GM23338 (cell line): ENCODE measurements at regions not wholly inside any gene's neighbourhood (a gene's known extent, or its start where the extent isn't known, plus 50 kb on each side); places are given as distances from the start of the nearest gene placed in this dataset.
"Not testable (repeated sequence)": the region's sequence is repeated elsewhere in the genome, so short reads cannot be mapped to it uniquely, and the experiment has no call there.

Experiments used
- ATAC-seq: fragments of 200-7000 bp; cut with Tn5 transposase; 3 replicates; pipeline ENCODE4 v1.9.1; 2020
- DNase-seq: peaks from one replicate; pipeline ENCODE4 v3.0.0-alpha.2; 2015; ENCODE audit warnings: low spot score
- H2AFZ ChIP-seq: fragments of 200-600 bp; sonication (generic); 2 replicates; pipeline ENCODE4 v1.8.0; 2016; ENCODE audit warnings: antibody characterized with exemption, mild to moderate bottlenecking, moderate library complexity
- H3F3A ChIP-seq: fragments of 200-600 bp; sonication (generic); replicated peaks from 2 replicates; pipeline ENCODE4 v1.8.0; 2017; ENCODE audit warnings: antibody characterized with exemption, mixed run types, low read depth
- H3K27ac ChIP-seq: fragments of 200-600 bp; sonication (generic); 2 replicates; pipeline ENCODE4 v1.6.1; 2016; ENCODE audit warnings: low read depth
- H3K27me3 ChIP-seq: fragments of 200-600 bp; sonication (generic); 2 replicates; pipeline ENCODE4 v1.8.0; 2016; ENCODE audit warnings: mild to moderate bottlenecking, mixed run types, moderate library complexity; ENCODE audit not compliant: insufficient read depth
- H3K36me3 ChIP-seq: fragments of 200-600 bp; sonication (generic); 2 replicates; pipeline ENCODE4 v1.8.0; 2016; ENCODE audit warnings: mild to moderate bottlenecking; ENCODE audit not compliant: insufficient read depth
- H3K4me1 ChIP-seq: fragments of 200-600 bp; sonication (generic); 2 replicates; pipeline ENCODE4 v1.8.0; 2016; ENCODE audit warnings: mild to moderate bottlenecking, moderate library complexity; ENCODE audit not compliant: insufficient read depth
- H3K4me2 ChIP-seq: fragments of 200-600 bp; sonication (generic); 2 replicates; pipeline ENCODE4 v1.7.1; 2017; ENCODE audit warnings: mixed run types
- H3K4me3 ChIP-seq: fragments of 200-600 bp; sonication (generic); 2 replicates; pipeline ENCODE4 v1.6.1; 2016; ENCODE audit warnings: mixed run types
- H3K79me2 ChIP-seq: fragments of 200-600 bp; sonication (generic); replicated peaks from 2 replicates; pipeline ENCODE4 v1.8.0; 2017; ENCODE audit warnings: mild to moderate bottlenecking; ENCODE audit not compliant: insufficient read depth
- H3K9me2 ChIP-seq: fragments of 200-600 bp; sonication (generic); 2 replicates; pipeline ENCODE4 v1.8.0; 2017; ENCODE audit not compliant: insufficient read depth
- H4K20me1 ChIP-seq: fragments of 200-600 bp; sonication (generic); replicated peaks from 2 replicates; pipeline ENCODE4 v1.8.0; 2017; ENCODE audit warnings: mild to moderate bottlenecking; ENCODE audit not compliant: insufficient read depth
- H3K27ac Mint-ChIP-seq: 2 replicates; pipeline ENCODE4 v1.8.0; 2020; ENCODE audit warnings: inconsistent platforms, mild to moderate bottlenecking, moderate library complexity, mixed read lengths
- H3K27me3 Mint-ChIP-seq: 3 replicates; pipeline ENCODE4 v1.8.0; 2022; ENCODE audit warnings: low read depth, mild to moderate bottlenecking, moderate library complexity, mixed read lengths, inconsistent platforms; ENCODE audit not compliant: insufficient read depth, poor library complexity
- H3K36me3 Mint-ChIP-seq: 3 replicates; pipeline ENCODE4 v1.8.0; 2021; ENCODE audit warnings: low read depth, mild to moderate bottlenecking, inconsistent platforms, moderate library complexity, mixed read lengths
- H3K4me1 Mint-ChIP-seq: 3 replicates; pipeline ENCODE4 v1.8.0; 2020; ENCODE audit warnings: mild to moderate bottlenecking, inconsistent platforms, mixed read lengths
- H3K4me3 Mint-ChIP-seq: 3 replicates; pipeline ENCODE4 v1.8.0; 2021; ENCODE audit warnings: moderate library complexity, mild to moderate bottlenecking, inconsistent platforms, mixed read lengths
- H3K9me3 Mint-ChIP-seq: 3 replicates; pipeline ENCODE4 v1.8.0; 2020; ENCODE audit warnings: moderate library complexity, mild to moderate bottlenecking, inconsistent platforms, mixed read lengths
- CREB1 ChIP-seq: fragments of 250-450 bp; sonication (Bioruptor Pico); IDR thresholded peaks from 2 replicates; pipeline ENCODE4 v1.5.0; 2020; ENCODE audit warnings: low read depth, mild to moderate bottlenecking, moderate library complexity
- EZH2 ChIP-seq: fragments of 200-600 bp; sonication (generic); IDR thresholded peaks from one replicate; pipeline ENCODE4 v1.8.0; 2017; ENCODE audit warnings: antibody characterized with exemption, mild to moderate bottlenecking, low read depth; ENCODE audit not compliant: unreplicated experiment
- EZH2phosphoT487 ChIP-seq: fragments of 200-600 bp; sonication (generic); IDR thresholded peaks from one replicate; pipeline ENCODE4 v1.8.1; 2018; ENCODE audit warnings: antibody characterized with exemption; ENCODE audit not compliant: unreplicated experiment
- JUNB ChIP-seq: IDR thresholded peaks from one replicate; pipeline ENCODE4 v1.6.1; 2016; ENCODE audit warnings: antibody characterized with exemption; ENCODE audit not compliant: unreplicated experiment
- NANOG ChIP-seq: IDR thresholded peaks from 2 replicates; pipeline ENCODE4 v1.6.1; 2016; ENCODE audit warnings: antibody characterized with exemption, borderline replicate concordance
- STAT1 ChIP-seq: IDR thresholded peaks from one replicate; pipeline ENCODE4 v1.6.1; 2016; ENCODE audit warnings: antibody characterized with exemption; ENCODE audit not compliant: unreplicated experiment
- ZNF331 ChIP-seq: fragments of 250-450 bp; sonication (Bioruptor Pico); IDR thresholded peaks from 2 replicates; pipeline ENCODE4 v1.5.0; 2020; ENCODE audit warnings: low read depth, mild to moderate bottlenecking, moderate library complexity
- TF ChIP-seq, protein P1 (sequence below): IDR thresholded peaks from 2 replicates; pipeline ENCODE4 v1.6.1; 2016; ENCODE audit warnings: antibody characterized with exemption
- TF ChIP-seq, protein P2 (sequence below): fragments of 250-450 bp; sonication (Bioruptor Pico); IDR thresholded peaks from 2 replicates; pipeline ENCODE4 v1.5.0; 2020; ENCODE audit warnings: mild to moderate bottlenecking, moderate library complexity
- TF ChIP-seq, protein P3 (sequence below), 2 experiments: fragments of 200-600 bp in 1 of 2; sonication (generic) in 1 of 2; conservative IDR thresholded peaks; 2 replicates each; pipeline versions ENCODE4 v1.5.1 to v1.6.1; 2016 to 2017; ENCODE audit warnings: antibody characterized with exemption in 2 of 2, low read depth in 2 of 2, mild to moderate bottlenecking in 2 of 2, moderate library complexity in 1 of 2

DNA sequence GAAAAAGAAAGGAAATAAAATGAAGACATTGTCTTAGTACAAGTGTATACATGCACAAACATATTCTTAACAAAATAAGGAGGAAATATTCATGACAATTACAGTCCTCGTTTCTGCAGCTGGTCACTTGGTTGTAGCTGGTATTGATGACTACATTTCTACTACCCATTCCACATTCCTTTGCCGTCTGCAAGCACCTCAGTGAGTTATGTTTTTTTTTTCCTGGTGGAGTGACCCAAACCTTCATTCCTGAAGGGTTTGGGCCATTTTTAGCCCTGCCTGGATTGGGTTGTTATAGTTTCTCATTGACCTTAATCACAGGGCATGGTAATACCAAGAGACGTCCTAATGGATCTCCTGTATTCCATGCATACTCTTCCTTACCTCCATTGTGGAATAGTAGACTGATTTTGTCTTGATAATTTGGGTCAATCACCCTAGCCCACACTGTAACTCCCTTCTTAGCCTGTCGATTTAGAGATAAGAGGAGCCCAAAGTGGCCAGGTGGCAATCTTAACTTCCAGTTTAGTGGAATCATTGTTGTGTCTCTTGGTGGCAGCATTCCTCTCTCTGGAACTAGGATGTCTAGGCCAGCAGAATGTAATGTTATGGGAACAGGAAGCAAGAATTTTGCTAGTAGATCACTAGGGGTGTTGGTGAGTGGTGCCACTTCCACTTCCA, 86.4 kb upstream of the LCORL start:
- not testable (repeated sequence) for H3K4me3 ChIP-seq, H3K79me2 ChIP-seq, H4K20me1 ChIP-seq, H3K36me3 Mint-ChIP-seq, H3K4me3 Mint-ChIP-seq, ATAC-seq, H2AFZ ChIP-seq, H3F3A ChIP-seq, H3K4me1 Mint-ChIP-seq, H3K4me2 ChIP-seq, H3K36me3 ChIP-seq, H3K9me2 ChIP-seq, H3K9me3 Mint-ChIP-seq, H3K27me3 Mint-ChIP-seq, H3K27ac ChIP-seq, H3K27me3 ChIP-seq, H3K4me1 ChIP-seq, DNase-seq, H3K27ac Mint-ChIP-seq

DNA sequence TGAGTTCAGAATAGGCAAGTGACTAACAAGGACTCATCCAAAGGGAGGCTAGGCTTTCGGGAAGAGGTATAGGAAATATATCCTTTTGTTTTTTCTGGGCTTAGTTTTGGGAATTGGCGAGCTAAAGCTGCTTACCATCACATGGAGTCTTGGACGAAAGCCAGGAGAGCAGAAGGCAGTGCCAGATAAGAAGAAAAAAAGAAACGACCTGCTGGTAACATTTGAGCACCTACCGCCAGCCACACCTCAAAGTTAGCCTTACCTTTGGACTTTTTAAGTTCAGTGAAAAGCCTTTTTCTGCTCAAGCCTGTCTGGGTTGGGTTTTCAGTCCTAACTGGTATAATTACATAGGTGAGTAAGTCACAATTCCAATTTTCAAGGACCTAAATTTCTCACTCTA, 85.1 kb upstream of the LCORL start:
- no peaks in the 10 kb centered on the region for H3K4me1 ChIP-seq
- DNase-seq: no peak
- H3K27ac ChIP-seq: no peak overlapping the region
- no peak overlapping the region for H3K4me2 ChIP-seq
- H4K20me1 ChIP-seq: no peaks in the 10 kb centered on the region
- Mint-ChIP-seq H3K27me3 (no peaks in the 10 kb centered on the region), H3K4me1 (no peaks in the 10 kb centered on the region), H3K27ac (no peak overlapping the region), H3K9me3 (no peaks in the 10 kb centered on the region), H3K4me3 (no peak overlapping the region), H3K36me3 (no peaks in the 10 kb centered on the region)
- H3K36me3 ChIP-seq: no peaks in the 10 kb centered on the region
- no peak overlapping the region for H2AFZ ChIP-seq
- H3K9me2 ChIP-seq: 0 out of 2 replicates have a peak, but pooled peaks cover 7% of the 10 kb centered on the region
- ATAC-seq: no peak
- no peaks in the 10 kb centered on the region for H3K27me3 ChIP-seq
- TF ChIP-seq, protein P1, sequence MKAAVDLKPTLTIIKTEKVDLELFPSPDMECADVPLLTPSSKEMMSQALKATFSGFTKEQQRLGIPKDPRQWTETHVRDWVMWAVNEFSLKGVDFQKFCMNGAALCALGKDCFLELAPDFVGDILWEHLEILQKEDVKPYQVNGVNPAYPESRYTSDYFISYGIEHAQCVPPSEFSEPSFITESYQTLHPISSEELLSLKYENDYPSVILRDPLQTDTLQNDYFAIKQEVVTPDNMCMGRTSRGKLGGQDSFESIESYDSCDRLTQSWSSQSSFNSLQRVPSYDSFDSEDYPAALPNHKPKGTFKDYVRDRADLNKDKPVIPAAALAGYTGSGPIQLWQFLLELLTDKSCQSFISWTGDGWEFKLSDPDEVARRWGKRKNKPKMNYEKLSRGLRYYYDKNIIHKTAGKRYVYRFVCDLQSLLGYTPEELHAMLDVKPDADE: no peak
- no peak for TF ChIP-seq EZH2phosphoT487
- TF ChIP-seq, protein P2, sequence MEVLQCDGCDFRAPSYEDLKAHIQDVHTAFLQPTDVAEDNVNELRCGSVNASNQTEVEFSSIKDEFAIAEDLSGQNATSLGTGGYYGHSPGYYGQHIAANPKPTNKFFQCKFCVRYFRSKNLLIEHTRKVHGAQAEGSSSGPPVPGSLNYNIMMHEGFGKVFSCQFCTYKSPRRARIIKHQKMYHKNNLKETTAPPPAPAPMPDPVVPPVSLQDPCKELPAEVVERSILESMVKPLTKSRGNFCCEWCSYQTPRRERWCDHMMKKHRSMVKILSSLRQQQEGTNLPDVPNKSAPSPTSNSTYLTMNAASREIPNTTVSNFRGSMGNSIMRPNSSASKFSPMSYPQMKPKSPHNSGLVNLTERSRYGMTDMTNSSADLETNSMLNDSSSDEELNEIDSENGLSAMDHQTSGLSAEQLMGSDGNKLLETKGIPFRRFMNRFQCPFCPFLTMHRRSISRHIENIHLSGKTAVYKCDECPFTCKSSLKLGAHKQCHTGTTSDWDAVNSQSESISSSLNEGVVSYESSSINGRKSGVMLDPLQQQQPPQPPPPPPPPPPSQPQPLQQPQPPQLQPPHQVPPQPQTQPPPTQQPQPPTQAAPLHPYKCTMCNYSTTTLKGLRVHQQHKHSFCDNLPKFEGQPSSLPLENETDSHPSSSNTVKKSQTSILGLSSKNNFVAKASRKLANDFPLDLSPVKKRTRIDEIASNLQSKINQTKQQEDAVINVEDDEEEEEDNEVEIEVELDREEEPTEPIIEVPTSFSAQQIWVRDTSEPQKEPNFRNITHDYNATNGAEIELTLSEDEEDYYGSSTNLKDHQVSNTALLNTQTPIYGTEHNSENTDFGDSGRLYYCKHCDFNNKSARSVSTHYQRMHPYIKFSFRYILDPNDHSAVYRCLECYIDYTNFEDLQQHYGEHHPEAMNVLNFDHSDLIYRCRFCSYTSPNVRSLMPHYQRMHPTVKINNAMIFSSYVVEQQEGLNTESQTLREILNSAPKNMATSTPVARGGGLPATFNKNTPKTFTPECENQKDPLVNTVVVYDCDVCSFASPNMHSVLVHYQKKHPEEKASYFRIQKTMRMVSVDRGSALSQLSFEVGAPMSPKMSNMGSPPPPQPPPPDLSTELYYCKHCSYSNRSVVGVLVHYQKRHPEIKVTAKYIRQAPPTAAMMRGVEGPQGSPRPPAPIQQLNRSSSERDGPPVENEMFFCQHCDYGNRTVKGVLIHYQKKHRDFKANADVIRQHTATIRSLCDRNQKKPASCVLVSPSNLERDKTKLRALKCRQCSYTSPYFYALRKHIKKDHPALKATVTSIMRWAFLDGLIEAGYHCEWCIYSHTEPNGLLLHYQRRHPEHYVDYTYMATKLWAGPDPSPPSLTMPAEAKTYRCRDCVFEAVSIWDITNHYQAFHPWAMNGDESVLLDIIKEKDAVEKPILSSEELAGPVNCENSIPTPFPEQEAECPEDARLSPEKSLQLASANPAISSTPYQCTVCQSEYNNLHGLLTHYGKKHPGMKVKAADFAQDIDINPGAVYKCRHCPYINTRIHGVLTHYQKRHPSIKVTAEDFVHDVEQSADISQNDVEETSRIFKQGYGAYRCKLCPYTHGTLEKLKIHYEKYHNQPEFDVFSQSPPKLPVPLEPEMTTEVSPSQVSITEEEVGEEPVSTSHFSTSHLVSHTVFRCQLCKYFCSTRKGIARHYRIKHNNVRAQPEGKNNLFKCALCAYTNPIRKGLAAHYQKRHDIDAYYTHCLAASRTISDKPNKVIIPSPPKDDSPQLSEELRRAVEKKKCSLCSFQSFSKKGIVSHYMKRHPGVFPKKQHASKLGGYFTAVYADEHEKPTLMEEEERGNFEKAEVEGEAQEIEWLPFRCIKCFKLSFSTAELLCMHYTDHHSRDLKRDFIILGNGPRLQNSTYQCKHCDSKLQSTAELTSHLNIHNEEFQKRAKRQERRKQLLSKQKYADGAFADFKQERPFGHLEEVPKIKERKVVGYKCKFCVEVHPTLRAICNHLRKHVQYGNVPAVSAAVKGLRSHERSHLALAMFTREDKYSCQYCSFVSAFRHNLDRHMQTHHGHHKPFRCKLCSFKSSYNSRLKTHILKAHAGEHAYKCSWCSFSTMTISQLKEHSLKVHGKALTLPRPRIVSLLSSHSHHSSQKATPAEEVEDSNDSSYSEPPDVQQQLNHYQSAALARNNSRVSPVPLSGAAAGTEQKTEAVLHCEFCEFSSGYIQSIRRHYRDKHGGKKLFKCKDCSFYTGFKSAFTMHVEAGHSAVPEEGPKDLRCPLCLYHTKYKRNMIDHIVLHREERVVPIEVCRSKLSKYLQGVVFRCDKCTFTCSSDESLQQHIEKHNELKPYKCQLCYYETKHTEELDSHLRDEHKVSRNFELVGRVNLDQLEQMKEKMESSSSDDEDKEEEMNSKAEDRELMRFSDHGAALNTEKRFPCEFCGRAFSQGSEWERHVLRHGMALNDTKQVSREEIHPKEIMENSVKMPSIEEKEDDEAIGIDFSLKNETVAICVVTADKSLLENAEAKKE (CRISPR knock-in tag): no peak
- no peak for TF ChIP-seq JUNB
- TF ChIP-seq STAT1: no peak
- no peak for TF ChIP-seq ZNF331 (CRISPR knock-in tag)
- TF ChIP-seq NANOG: no peak
- TF ChIP-seq EZH2: no peak
- no peak for TF ChIP-seq CREB1 (CRISPR knock-in tag)
- TF ChIP-seq, protein P3, sequence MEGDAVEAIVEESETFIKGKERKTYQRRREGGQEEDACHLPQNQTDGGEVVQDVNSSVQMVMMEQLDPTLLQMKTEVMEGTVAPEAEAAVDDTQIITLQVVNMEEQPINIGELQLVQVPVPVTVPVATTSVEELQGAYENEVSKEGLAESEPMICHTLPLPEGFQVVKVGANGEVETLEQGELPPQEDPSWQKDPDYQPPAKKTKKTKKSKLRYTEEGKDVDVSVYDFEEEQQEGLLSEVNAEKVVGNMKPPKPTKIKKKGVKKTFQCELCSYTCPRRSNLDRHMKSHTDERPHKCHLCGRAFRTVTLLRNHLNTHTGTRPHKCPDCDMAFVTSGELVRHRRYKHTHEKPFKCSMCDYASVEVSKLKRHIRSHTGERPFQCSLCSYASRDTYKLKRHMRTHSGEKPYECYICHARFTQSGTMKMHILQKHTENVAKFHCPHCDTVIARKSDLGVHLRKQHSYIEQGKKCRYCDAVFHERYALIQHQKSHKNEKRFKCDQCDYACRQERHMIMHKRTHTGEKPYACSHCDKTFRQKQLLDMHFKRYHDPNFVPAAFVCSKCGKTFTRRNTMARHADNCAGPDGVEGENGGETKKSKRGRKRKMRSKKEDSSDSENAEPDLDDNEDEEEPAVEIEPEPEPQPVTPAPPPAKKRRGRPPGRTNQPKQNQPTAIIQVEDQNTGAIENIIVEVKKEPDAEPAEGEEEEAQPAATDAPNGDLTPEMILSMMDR (conservative IDR thresholded peaks at IDR 0.05; ENCODE audit: low read depth in 2 of 2): no peak
- H3K4me3 ChIP-seq: no peak overlapping the region
- no peaks in the 10 kb centered on the region for H3K79me2 ChIP-seq
- no peaks in the 10 kb centered on the region for H3F3A ChIP-seq
